ENCODE measurements at regions not wholly inside any gene's neighbourhood (a gene's known extent, or its start where the extent isn't known, plus 50 kb on each side); places are given as distances from the start of the nearest gene placed in this dataset.

GRCh38 chr18:69216321-69216720 lies 184.4 kb upstream of the DOK6 start:
- no peak for DNase-seq (ENCODE audit: low read depth)

- no peak for DNase-seq (ENCODE audit: low read depth)
Observed at GRCh38 chr18:69217196-69218000, 183.3 kb upstream of the DOK6 start.

GRCh38 chr18:69220529-69220928 lies 180.2 kb upstream of the DOK6 start:
- no peak for DNase-seq (ENCODE audit: low read depth)

GRCh38 chr18:69222089-69222488 lies 178.6 kb upstream of the DOK6 start:
- no peak for DNase-seq (ENCODE audit: low read depth)

- DNase-seq (ENCODE audit: low read depth), result no peak
Observed at GRCh38 chr18:69226971-69227370, 173.7 kb upstream of the DOK6 start.

GRCh38 chr18:69230204-69230603 lies 170.5 kb upstream of the DOK6 start:
- no peak for DNase-seq (ENCODE audit: low read depth)

GRCh38 chr18:69233465-69234054 lies 167.1 kb upstream of the DOK6 start:
- DNase-seq (ENCODE audit: low read depth), result no peak

GRCh38 chr18:69239849-69240674 lies 160.6 kb upstream of the DOK6 start:
- no peak for DNase-seq (ENCODE audit: low read depth)

GRCh38 chr18:69246027-69246426 lies 154.7 kb upstream of the DOK6 start:
- DNase-seq (ENCODE audit: low read depth), result no peak

GRCh38 chr18:69250305-69251151 lies 150.2 kb upstream of the DOK6 start:
- no peak for DNase-seq (ENCODE audit: low read depth)

GRCh38 chr18:69257861-69258458 lies 142.7 kb upstream of the DOK6 start:
- DNase-seq (ENCODE audit: low read depth), result peak; percentile 63

GRCh38 chr18:69259282-69259681 lies 141.4 kb upstream of the DOK6 start:
- DNase-seq (ENCODE audit: low read depth), result no peak

GRCh38 chr18:69261406-69261805 lies 139.3 kb upstream of the DOK6 start:
- peak; percentile 40 for DNase-seq (ENCODE audit: low read depth)

- no peak for DNase-seq (ENCODE audit: low read depth)
Observed at GRCh38 chr18:69265656-69266055, 135.0 kb upstream of the DOK6 start.

GRCh38 chr18:69267895-69268294 lies 132.8 kb upstream of the DOK6 start:
- DNase-seq (ENCODE audit: low read depth), result no peak

- DNase-seq (ENCODE audit: low read depth), result no peak
Observed at GRCh38 chr18:69282371-69282770, 118.3 kb upstream of the DOK6 start.

- no peak for DNase-seq (ENCODE audit: low read depth)
Observed at GRCh38 chr18:69291044-69291443, 109.6 kb upstream of the DOK6 start.

- no peak for DNase-seq (ENCODE audit: low read depth)
Observed at GRCh38 chr18:69291755-69292154, 108.9 kb upstream of the DOK6 start.

- no peak for DNase-seq (ENCODE audit: low read depth)
Observed at GRCh38 chr18:69300185-69300584, 100.5 kb upstream of the DOK6 start.

GRCh38 chr18:69308619-69309018 lies 92.1 kb upstream of the DOK6 start:
- no peak for DNase-seq (ENCODE audit: low read depth)

- no peak for DNase-seq (ENCODE audit: low read depth)
Observed at GRCh38 chr18:69326094-69326493, 74.6 kb upstream of the DOK6 start.

Measured in HT1080 (cell line).